ENCODE measurements at regions not wholly inside any gene's neighbourhood (a gene's known extent, or its start where the extent isn't known, plus 50 kb on each side); places are given as distances from the start of the nearest gene placed in this dataset.

DNA sequence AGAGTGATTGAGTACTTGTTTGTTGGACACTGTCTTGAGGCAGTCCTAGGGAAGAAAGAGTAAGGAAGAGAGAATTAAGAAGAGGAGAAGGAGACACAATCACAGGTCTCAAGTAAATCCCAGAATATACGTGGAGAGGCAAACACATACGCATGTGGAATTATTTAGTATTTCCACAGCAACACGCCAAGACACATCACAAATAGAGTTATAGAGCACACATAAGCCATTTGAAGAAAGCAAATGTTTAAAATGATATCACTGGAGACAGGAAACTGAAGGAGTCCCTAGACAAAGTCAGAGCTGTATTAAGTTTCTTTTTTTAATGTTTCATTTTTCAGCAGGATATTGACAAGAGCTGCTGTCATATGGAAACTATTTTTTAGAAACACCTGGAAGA, 206.1 kb upstream of the LRIG1 start:
- 93 to 95% (median 94%) methylated on average over 3 of the region's 3 CpGs for WGBS, 3 donors
- Histone ChIP-seq H3K4me3 (no peak overlapping the region), H3K27ac (no peak overlapping the region), H3K36me3 (no peaks in the 10 kb centered on the region), H3K9me3 (no peaks in the 10 kb centered on the region), H3K4me1 (ENCODE audit: insufficient read depth) (no peaks in the 10 kb centered on the region), H3K27me3 (no peaks in the 10 kb centered on the region)
- no peak for TF ChIP-seq POLR2A (IDR thresholded peaks at IDR 0.05)
- no peak for TF ChIP-seq EP300 (IDR thresholded peaks at IDR 0.05)
- TF ChIP-seq, protein P1, sequence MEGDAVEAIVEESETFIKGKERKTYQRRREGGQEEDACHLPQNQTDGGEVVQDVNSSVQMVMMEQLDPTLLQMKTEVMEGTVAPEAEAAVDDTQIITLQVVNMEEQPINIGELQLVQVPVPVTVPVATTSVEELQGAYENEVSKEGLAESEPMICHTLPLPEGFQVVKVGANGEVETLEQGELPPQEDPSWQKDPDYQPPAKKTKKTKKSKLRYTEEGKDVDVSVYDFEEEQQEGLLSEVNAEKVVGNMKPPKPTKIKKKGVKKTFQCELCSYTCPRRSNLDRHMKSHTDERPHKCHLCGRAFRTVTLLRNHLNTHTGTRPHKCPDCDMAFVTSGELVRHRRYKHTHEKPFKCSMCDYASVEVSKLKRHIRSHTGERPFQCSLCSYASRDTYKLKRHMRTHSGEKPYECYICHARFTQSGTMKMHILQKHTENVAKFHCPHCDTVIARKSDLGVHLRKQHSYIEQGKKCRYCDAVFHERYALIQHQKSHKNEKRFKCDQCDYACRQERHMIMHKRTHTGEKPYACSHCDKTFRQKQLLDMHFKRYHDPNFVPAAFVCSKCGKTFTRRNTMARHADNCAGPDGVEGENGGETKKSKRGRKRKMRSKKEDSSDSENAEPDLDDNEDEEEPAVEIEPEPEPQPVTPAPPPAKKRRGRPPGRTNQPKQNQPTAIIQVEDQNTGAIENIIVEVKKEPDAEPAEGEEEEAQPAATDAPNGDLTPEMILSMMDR (IDR thresholded peaks at IDR 0.05), result no peak
- DNase-seq, result no peak
- intact Hi-C loops (cut with DNase I), result no loop called here

DNA sequence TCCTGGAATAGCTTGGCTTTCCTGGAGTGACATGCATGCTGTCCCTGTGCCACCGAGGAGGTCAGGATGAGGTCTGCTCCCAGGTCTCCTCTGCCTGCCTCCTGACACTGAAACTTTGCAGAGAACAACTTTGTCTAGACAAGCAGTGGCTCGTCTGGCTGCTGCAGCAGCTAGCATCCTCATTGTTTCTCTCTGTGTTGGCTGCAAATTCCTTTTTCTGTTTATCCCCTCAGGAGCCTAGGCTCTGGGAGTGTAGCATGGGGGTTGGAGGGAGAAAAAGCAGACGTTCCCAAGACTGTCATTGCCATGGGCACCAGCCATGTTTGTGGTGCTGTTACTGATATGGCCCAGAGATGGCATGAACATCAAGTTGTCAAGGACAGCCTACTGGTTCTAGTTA, 208.7 kb upstream of the LRIG1 start:
- intact Hi-C loops (cut with DNase I), result no loop called here
- no peak overlapping the region for H3K4me3 ChIP-seq
- no peaks in the 10 kb centered on the region for H3K36me3 ChIP-seq
- WGBS, 3 donors, result 35 to 51% (median 40%) methylated on average over 3 of the region's 3 CpGs
- no peaks in the 10 kb centered on the region for H3K27me3 ChIP-seq
- H3K4me1 ChIP-seq (ENCODE audit: insufficient read depth), result no peaks in the 10 kb centered on the region
- TF ChIP-seq POLR2A (IDR thresholded peaks at IDR 0.05) (no peak), EP300 (IDR thresholded peaks at IDR 0.05) (no peak)
- TF ChIP-seq, protein P1 (IDR thresholded peaks at IDR 0.05), result no peak
- DNase-seq, result no peak
- H3K27ac ChIP-seq, result no peak overlapping the region
- no peaks in the 10 kb centered on the region for H3K9me3 ChIP-seq

- H3K27ac ChIP-seq, result no peak overlapping the region
- intact Hi-C loops (cut with DNase I), result no loop called here
- TF ChIP-seq POLR2A (IDR thresholded peaks at IDR 0.05), result no peak
- TF ChIP-seq, protein P1 (IDR thresholded peaks at IDR 0.05), result no peak
- no peak for TF ChIP-seq EP300 (IDR thresholded peaks at IDR 0.05)
- H3K4me3 ChIP-seq, result no peak overlapping the region
- WGBS, 3 donors, result 67 to 68% (median 67%) methylated on average over 4 of the region's 4 CpGs
- H3K9me3 ChIP-seq, result no peaks in the 10 kb centered on the region
- H3K4me1 ChIP-seq (ENCODE audit: insufficient read depth), result no peaks in the 10 kb centered on the region
- H3K27me3 ChIP-seq, result no peaks in the 10 kb centered on the region
- DNase-seq, result no peak
- H3K36me3 ChIP-seq, result no peaks in the 10 kb centered on the region
Measured at GRCh38 chr3:66712210-66712609, 211.4 kb upstream of the LRIG1 start.

DNA sequence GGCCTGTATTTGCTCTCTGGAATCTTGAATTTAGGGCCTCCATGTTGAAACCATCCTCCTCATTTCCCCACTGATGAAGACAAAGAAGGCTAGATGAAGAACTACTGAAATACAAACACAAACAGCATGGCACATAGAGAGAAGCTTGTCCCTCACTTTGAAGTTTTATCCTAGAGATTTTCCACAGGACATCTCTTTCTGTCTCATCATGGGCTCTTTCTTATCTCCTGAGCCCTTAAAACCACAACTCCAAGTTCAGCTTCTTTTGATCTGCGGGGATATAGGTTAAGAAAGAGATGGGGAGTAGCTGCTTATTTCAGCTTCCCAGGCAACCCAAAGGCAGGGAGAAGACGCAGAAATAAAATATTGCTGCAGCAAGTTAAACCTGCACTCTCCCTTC, 213.1 kb upstream of the LRIG1 start:
- no peak for DNase-seq
- no peak for TF ChIP-seq EP300 (IDR thresholded peaks at IDR 0.05)
- H3K4me3 ChIP-seq, result no peak overlapping the region
- no peak overlapping the region for H3K27ac ChIP-seq
- intact Hi-C loops (cut with DNase I), result no loop called here
- no peaks in the 10 kb centered on the region for H3K4me1 ChIP-seq (ENCODE audit: insufficient read depth)
- H3K9me3 ChIP-seq, result no peaks in the 10 kb centered on the region
- WGBS, 3 donors, result 40 to 80% (median 55%) methylated on average over 2 of the region's 2 CpGs
- no peaks in the 10 kb centered on the region for H3K36me3 ChIP-seq
- no peaks in the 10 kb centered on the region for H3K27me3 ChIP-seq

DNA sequence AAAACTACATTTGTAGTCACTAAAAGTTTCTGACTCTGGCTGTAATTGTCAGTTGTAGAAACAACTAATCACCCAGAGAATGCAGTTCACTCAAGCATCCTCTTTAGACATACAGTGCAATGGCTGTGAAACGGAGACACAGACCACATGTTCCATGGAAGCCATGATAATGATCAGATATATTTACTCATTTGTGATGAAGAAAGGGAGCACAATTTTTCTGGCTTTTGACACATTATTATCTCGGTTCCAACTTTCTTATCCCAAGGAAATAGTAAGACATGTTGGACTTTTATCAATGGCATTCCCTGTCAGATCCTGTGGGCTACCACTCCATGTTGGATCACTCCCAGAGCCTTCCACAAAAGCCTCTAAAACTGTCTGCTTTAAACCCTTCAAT, 215.0 kb upstream of the LRIG1 start:
- WGBS, 3 donors, result 69 to 82% (median 73%) methylated on average over 2 of the region's 2 CpGs
- no peaks in the 10 kb centered on the region for H3K36me3 ChIP-seq
- no peaks in the 10 kb centered on the region for H3K4me1 ChIP-seq (ENCODE audit: insufficient read depth)
- H3K27me3 ChIP-seq, result no peaks in the 10 kb centered on the region
- H3K27ac ChIP-seq, result no peak overlapping the region
- DNase-seq, result no peak
- H3K9me3 ChIP-seq, result no peaks in the 10 kb centered on the region
- no peak for TF ChIP-seq POLR2A (IDR thresholded peaks at IDR 0.05)
- TF ChIP-seq, protein P1 (IDR thresholded peaks at IDR 0.05), result no peak
- TF ChIP-seq EP300 (IDR thresholded peaks at IDR 0.05), result no peak
- no peak overlapping the region for H3K4me3 ChIP-seq
- intact Hi-C loops (cut with DNase I), result no loop called here

Measured in ovary (tissue), 7 donors.